OCI-LY1 (cell line): ENCODE measurements at regions not wholly inside any gene's neighbourhood (a gene's known extent, or its start where the extent isn't known, plus 50 kb on each side); places are given as distances from the start of the nearest gene placed in this dataset.

Source experiments
- CTCF ChIP-seq: fragments of 200-600 bp; sonication (generic), shearing (Covaris generic); IDR thresholded peaks from 2 replicates; pipeline ENCODE4 v1.5.1; 2017; ENCODE audit warnings: mild to moderate bottlenecking, antibody characterized with exemption, low read length, moderate library complexity, mixed read lengths
- EZH2 ChIP-seq: fragments of 200-600 bp; sonication (generic), shearing (Covaris generic); IDR thresholded peaks from 2 replicates; pipeline ENCODE4 v1.8.0; 2017; ENCODE audit warnings: borderline replicate concordance, mixed run types, mild to moderate bottlenecking, antibody characterized with exemption, low read length, moderate library complexity, mixed read lengths

GRCh38 chr2:128786316-128786715 is 467.6 kb upstream of the HS6ST1 start:
- TF ChIP-seq CTCF (no peak), EZH2 (no peak)
